ENCODE measurements at regions not wholly inside any gene's neighbourhood (a gene's known extent, or its start where the extent isn't known, plus 50 kb on each side); places are given as distances from the start of the nearest gene placed in this dataset.

DNA sequence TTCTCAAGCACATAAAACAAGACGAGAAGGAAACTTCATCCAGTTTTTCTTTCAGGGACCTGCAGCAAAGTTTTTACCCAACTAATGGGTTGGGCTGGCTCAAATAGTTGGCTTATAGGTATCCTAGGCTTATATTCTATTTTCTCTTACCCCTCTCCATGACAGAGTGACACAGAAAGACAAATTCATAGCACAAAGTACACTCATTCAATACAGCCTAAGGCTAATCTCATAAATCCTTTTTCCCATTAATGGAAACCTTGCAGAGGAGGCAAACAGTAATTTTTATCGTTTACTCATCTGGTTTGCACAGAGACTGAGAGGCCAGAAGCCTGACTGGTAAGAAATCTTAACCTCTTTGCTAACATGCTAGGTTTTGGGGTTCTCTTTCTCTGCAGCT is 1589.9 kb downstream of the SLITRK1 start:
- Histone ChIP-seq H3K4me3 (replicated peaks in 1 of 3; ENCODE audit: insufficient read depth in 1 of 3, low read depth in 1 of 3, low read length in 3 of 3) (no peak overlapping the region), H3K9ac (replicated peaks; ENCODE audit: extremely low read depth, insufficient read depth, low read length) (no peak overlapping the region), H4K20me1 (replicated peaks; ENCODE audit: control insufficient read depth, extremely low read depth, insufficient read depth, low read length) (no peaks in the 10 kb centered on the region), H3K27me3 (ENCODE audit: control insufficient read depth in 2 of 2, insufficient read depth in 2 of 2, low read length in 2 of 2) (no peaks in the 10 kb centered on the region), H2AFZ (ENCODE audit: low read depth, low read length) (no peak overlapping the region), H3K9me1 (replicated peaks; ENCODE audit: control insufficient read depth, extremely low read depth, insufficient read depth, low read length) (no peaks in the 10 kb centered on the region), H3K27ac (ENCODE audit: insufficient read depth, low read depth, low read length) (no peak overlapping the region), H3K4me1 (ENCODE audit: control insufficient read depth, extremely low read depth, insufficient read depth, low read length) (no peaks in the 10 kb centered on the region), H3K4me2 (ENCODE audit: insufficient read depth, low read length) (no peak overlapping the region), H3K9me3 (replicated peaks; ENCODE audit: control insufficient read depth, insufficient read depth, low read length) (no peaks in the 10 kb centered on the region), H3K79me2 (ENCODE audit: control insufficient read depth, insufficient read depth, low read length) (no peaks in the 10 kb centered on the region), H3K36me3 (ENCODE audit: control insufficient read depth in 2 of 2, extremely low read depth in 1 of 2, insufficient read depth in 2 of 2, low read length in 2 of 2) (no peaks in the 10 kb centered on the region)
- POLR2A ChIA-PET: no interaction called here
- DNase-seq (ENCODE audit: low read depth, low spot score) (no peak), FAIRE-seq (no peak)
- no TSS peak for BruUV-seq (replicated peaks)
- dilution Hi-C loops (cut with MboI; ENCODE audit: extremely low pct_ligation_motif_present, low sequenced_read_pairs) (no loop called here), intact Hi-C loops (cut with micrococcal nuclease) (no loop called here)
- no peak for TF ChIP-seq MYC (IDR thresholded peaks at IDR 0.05; ENCODE audit: low read depth, low read length)
- CTCF ChIA-PET: no interaction called here

DNA sequence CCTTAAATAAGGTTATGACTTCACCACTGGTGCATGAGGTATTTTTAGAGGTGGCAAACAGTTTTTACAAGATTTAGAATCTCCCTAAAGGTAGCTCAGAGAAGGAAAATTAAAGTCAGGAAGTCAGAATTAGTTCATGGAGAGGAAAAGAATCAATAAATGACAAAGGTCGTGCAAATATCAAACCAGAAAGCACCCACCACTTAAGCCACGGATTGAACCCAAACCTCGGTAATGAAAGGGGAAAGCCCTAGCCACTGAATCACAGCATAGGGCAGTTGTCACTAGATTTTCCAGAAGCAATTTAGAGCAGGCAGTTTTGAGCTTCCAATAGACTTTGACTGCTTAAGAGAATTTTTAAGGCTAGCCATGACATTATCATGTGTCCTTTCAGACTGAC is 1590.4 kb downstream of the SLITRK1 start:
- FAIRE-seq: no peak
- no peak overlapping the region for H3K27ac ChIP-seq (ENCODE audit: insufficient read depth, low read depth, low read length)
- intact Hi-C loops (cut with micrococcal nuclease): no loop called here
- DNase-seq (ENCODE audit: low read depth, low spot score): no peak
- H3K4me3 ChIP-seq (replicated peaks in 1 of 3; ENCODE audit: insufficient read depth in 1 of 3, low read depth in 1 of 3, low read length in 3 of 3): no peak overlapping the region
- H3K9me1 ChIP-seq (replicated peaks; ENCODE audit: control insufficient read depth, extremely low read depth, insufficient read depth, low read length): no peaks in the 10 kb centered on the region
- dilution Hi-C loops (cut with MboI; ENCODE audit: extremely low pct_ligation_motif_present, low sequenced_read_pairs): no loop called here
- POLR2A ChIA-PET: no interaction called here
- H3K36me3 ChIP-seq (ENCODE audit: control insufficient read depth in 2 of 2, extremely low read depth in 1 of 2, insufficient read depth in 2 of 2, low read length in 2 of 2): no peaks in the 10 kb centered on the region
- no TSS peak for BruUV-seq (replicated peaks)
- H3K9ac ChIP-seq (replicated peaks; ENCODE audit: extremely low read depth, insufficient read depth, low read length): no peak overlapping the region
- H3K9me3 ChIP-seq (replicated peaks; ENCODE audit: control insufficient read depth, insufficient read depth, low read length): no peaks in the 10 kb centered on the region
- no peak overlapping the region for H2AFZ ChIP-seq (ENCODE audit: low read depth, low read length)
- H3K79me2 ChIP-seq (ENCODE audit: control insufficient read depth, insufficient read depth, low read length): no peaks in the 10 kb centered on the region
- no peak overlapping the region for H3K4me2 ChIP-seq (ENCODE audit: insufficient read depth, low read length)
- no peaks in the 10 kb centered on the region for H4K20me1 ChIP-seq (replicated peaks; ENCODE audit: control insufficient read depth, extremely low read depth, insufficient read depth, low read length)
- CTCF ChIA-PET: no interaction called here
- TF ChIP-seq JUN (IDR thresholded peaks at IDR 0.05; ENCODE audit: borderline replicate concordance, insufficient read depth, insufficient read length, low read depth) (no peak), EZH2 (IDR thresholded peaks at IDR 0.05; ENCODE audit: borderline replicate concordance, low read depth, low read length, severe bottlenecking) (no peak), MYC (IDR thresholded peaks at IDR 0.05; ENCODE audit: low read depth, low read length) (no peak), POLR2A (IDR thresholded peaks at IDR 0.05; ENCODE audit: low read depth, low read length) (no peak), FOS (IDR thresholded peaks at IDR 0.05; ENCODE audit: borderline replicate concordance, insufficient read depth, low read length) (no peak), GATA2 (IDR thresholded peaks at IDR 0.05; ENCODE audit: insufficient read depth, insufficient read length, low read depth, low read length) (no peak), POLR2AphosphoS5 (IDR thresholded peaks at IDR 0.05; ENCODE audit: insufficient read depth, low read depth, low read length) (no peak)
- TF ChIP-seq, protein P1, sequence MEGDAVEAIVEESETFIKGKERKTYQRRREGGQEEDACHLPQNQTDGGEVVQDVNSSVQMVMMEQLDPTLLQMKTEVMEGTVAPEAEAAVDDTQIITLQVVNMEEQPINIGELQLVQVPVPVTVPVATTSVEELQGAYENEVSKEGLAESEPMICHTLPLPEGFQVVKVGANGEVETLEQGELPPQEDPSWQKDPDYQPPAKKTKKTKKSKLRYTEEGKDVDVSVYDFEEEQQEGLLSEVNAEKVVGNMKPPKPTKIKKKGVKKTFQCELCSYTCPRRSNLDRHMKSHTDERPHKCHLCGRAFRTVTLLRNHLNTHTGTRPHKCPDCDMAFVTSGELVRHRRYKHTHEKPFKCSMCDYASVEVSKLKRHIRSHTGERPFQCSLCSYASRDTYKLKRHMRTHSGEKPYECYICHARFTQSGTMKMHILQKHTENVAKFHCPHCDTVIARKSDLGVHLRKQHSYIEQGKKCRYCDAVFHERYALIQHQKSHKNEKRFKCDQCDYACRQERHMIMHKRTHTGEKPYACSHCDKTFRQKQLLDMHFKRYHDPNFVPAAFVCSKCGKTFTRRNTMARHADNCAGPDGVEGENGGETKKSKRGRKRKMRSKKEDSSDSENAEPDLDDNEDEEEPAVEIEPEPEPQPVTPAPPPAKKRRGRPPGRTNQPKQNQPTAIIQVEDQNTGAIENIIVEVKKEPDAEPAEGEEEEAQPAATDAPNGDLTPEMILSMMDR (IDR thresholded peaks at IDR 0.05; ENCODE audit: extremely low read depth in 1 of 2, insufficient read depth in 1 of 2, low read depth in 1 of 2, low read length in 2 of 2): no peak
- TF ChIP-seq, protein P2, sequence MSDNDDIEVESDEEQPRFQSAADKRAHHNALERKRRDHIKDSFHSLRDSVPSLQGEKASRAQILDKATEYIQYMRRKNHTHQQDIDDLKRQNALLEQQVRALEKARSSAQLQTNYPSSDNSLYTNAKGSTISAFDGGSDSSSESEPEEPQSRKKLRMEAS (IDR thresholded peaks at IDR 0.05; ENCODE audit: insufficient read depth, insufficient read length): no peak
- no peaks in the 10 kb centered on the region for H3K4me1 ChIP-seq (ENCODE audit: control insufficient read depth, extremely low read depth, insufficient read depth, low read length)
- no peaks in the 10 kb centered on the region for H3K27me3 ChIP-seq (ENCODE audit: control insufficient read depth in 2 of 2, insufficient read depth in 2 of 2, low read length in 2 of 2)

All from endothelial cell of umbilical vein (primary cell).